Small intestine (tissue), 7 donors: ENCODE measurements at regions not wholly inside any gene's neighbourhood (a gene's known extent, or its start where the extent isn't known, plus 50 kb on each side); places are given as distances from the start of the nearest gene placed in this dataset.

Source experiments
- DNase-seq, 2 donors: peaks; one replicate each; pipeline versions ENCODE4 v3.0.0 to v3.0.0-alpha.2; 2013
- FAIRE-seq: peaks from 2 replicates; lab custom pipeline; 2012; peaks lifted over from hg19 to GRCh38; lab: Jason Lieb, UNC
- H3K27ac ChIP-seq, 3 donors: one replicate each; pipeline ENCODE4 v1.5.1; 2013; ENCODE audit warnings: low read length in 2 of 3, mild to moderate bottlenecking in 2 of 3, control low read depth in 1 of 3, inconsistent platforms in 1 of 3, low read depth in 1 of 3, moderate library complexity in 1 of 3
- H3K27me3 ChIP-seq, 3 donors: one replicate each; pipeline ENCODE4 v1.6.1; 2013; ENCODE audit warnings: low read length in 3 of 3, inconsistent platforms in 1 of 3; ENCODE audit not compliant: control insufficient read depth in 3 of 3, insufficient read depth in 3 of 3
- H3K36me3 ChIP-seq, 3 donors: one replicate each; pipeline ENCODE4 v1.6.1; 2013; ENCODE audit warnings: low read length in 3 of 3, inconsistent platforms in 1 of 3, low read depth in 1 of 3, mild to moderate bottlenecking in 1 of 3, moderate library complexity in 1 of 3; ENCODE audit not compliant: control insufficient read depth in 3 of 3, insufficient read depth in 2 of 3
- H3K4me1 ChIP-seq, 3 donors: one replicate each; pipeline ENCODE4 v1.6.1; 2013; ENCODE audit warnings: low read length in 2 of 3, inconsistent platforms in 1 of 3, low read depth in 1 of 3, mild to moderate bottlenecking in 1 of 3, moderate library complexity in 1 of 3; ENCODE audit not compliant: control insufficient read depth in 3 of 3, insufficient read depth in 2 of 3
- H3K4me3 ChIP-seq, 3 donors: one replicate each; pipeline ENCODE4 v1.5.1; 2013; ENCODE audit warnings: low read length in 3 of 3, control low read depth in 1 of 3, inconsistent platforms in 1 of 3, low read depth in 1 of 3, mild to moderate bottlenecking in 1 of 3, moderate library complexity in 1 of 3
- H3K9me3 ChIP-seq, 2 donors: one replicate each; pipeline ENCODE4 v1.6.1; 2013; ENCODE audit warnings: low read depth in 1 of 2, low read length in 1 of 2; ENCODE audit not compliant: control insufficient read depth in 2 of 2, insufficient read depth in 1 of 2
- WGBS, 3 donors: extraction: QIAGEN DNeasy Blood & Tissue Kit; methylation state at CpG; one replicate each; pipeline ENCODE4 v1.1.7; 2013; 5-methylcytosine and 5-hydroxymethylcytosine counted together
- donor health status: healthy with polysubstance abuse.
- donor health status: control.
- donor health status: control.
- donor health status: Bipolar disorder and iron deficiency.
- donor health status: healthy.

- Histone ChIP-seq H3K4me3 (no peak overlapping the region), H3K36me3 (no peaks in the 10 kb centered on the region), H3K4me1 (no peaks in the 10 kb centered on the region), H3K27ac (no peak overlapping the region), H3K9me3 (no peaks in the 10 kb centered on the region), H3K27me3 (peaks cover 0 to 2% (median 0%) of the 10 kb centered on the region in 3 donors)
- DNase-seq = no peak
- no peak for FAIRE-seq
Measured at GRCh38 chr3:168974617-168975403, 688.7 kb downstream of the MECOM start.

DNA sequence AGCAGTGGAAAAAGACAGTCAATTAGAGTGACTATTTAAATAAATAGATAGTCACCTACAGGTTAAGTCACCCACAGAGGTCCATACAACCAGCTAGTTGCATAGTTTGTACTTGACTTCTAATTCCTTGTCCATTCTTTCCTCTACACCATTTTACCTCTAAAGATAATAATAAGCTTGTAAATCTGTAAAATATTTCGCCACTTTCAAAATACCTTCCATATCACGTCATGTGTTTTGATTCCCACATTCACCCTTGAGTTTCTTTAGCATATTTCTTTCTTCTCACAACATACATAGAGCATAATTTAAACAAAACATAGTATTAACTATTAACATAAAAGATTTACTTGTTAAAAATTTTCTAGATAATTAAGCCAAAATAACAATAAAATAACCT, 689.6 kb downstream of the MECOM start:
- Histone ChIP-seq H3K27ac (no peak overlapping the region), H3K27me3 (peaks cover 0 to 2% (median 0%) of the 10 kb centered on the region in 3 donors), H3K9me3 (no peaks in the 10 kb centered on the region), H3K4me3 (no peak overlapping the region), H3K36me3 (no peaks in the 10 kb centered on the region), H3K4me1 (no peaks in the 10 kb centered on the region)
- WGBS, 3 donors = 80 to 90% (median 81%) methylated on average over 2 of the region's 2 CpGs
- DNase-seq = no peak
- FAIRE-seq = no peak

DNA sequence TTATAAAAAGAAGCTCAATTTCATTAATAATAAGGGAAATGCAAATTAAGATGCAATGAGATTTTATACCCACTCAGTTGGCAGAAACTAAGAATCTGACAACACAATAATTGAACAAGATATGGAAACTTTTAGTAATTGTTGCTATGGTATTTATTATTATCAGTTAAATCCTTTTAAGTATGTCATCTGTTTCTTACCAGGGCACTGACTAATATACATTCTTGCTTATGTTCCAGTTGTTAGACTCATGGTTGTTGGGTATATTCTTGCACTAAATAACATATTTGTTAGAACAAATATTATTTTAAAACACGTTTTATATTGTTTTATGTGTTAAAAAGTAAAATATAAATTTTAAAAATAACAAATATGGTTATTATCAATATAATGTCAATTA, 690.3 kb downstream of the MECOM start:
- DNase-seq (no peak), FAIRE-seq (peak; percentile 15)
- H3K4me3 ChIP-seq = no peak overlapping the region
- no peak overlapping the region for H3K27ac ChIP-seq
- H3K27me3 ChIP-seq = peaks cover 0 to 2% (median 0%) of the 10 kb centered on the region in 3 donors
- H3K9me3 ChIP-seq = no peaks in the 10 kb centered on the region
- H3K4me1 ChIP-seq = no peaks in the 10 kb centered on the region
- H3K36me3 ChIP-seq = no peaks in the 10 kb centered on the region
- 59 to 69% (median 66%) methylated on average over 1 of the region's 1 CpG for WGBS, 3 donors

- WGBS, 3 donors = 87 to 95% (median 87%) methylated on average over 3 of the region's 3 CpGs
- no peak overlapping the region for H3K27ac ChIP-seq
- H3K27me3 ChIP-seq = no peaks in the 10 kb centered on the region
- no peak overlapping the region for H3K4me3 ChIP-seq
- no peaks in the 10 kb centered on the region for H3K4me1 ChIP-seq
- DNase-seq (no peak), FAIRE-seq (no peak)
- peaks cover 0 to under 1% of the 10 kb centered on the region in 2 donors for H3K9me3 ChIP-seq
- H3K36me3 ChIP-seq = no peaks in the 10 kb centered on the region
Measured at GRCh38 chr3:168968609-168969008, 694.9 kb downstream of the MECOM start.

DNA sequence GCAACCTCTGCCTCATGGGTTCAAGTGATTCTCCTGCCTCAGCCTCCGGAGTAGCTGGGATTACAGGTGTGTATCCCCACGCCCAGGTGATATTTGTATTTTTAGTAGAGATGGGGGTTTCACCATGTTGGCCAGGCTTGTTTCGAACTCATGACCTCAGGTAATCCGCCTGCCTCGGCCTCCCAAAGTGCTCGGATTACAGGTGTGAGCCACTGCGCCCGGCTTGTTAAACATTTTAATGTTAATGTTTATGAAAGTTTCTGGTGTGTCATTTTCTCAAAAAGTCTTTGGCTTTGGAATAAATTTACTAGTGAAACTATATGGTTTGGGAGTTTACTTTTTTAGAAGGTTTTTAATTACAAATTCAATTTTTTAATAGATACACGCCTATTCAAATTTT, 698.8 kb downstream of the MECOM start:
- FAIRE-seq (no peak), DNase-seq (no peak)
- no peaks in the 10 kb centered on the region for H3K36me3 ChIP-seq
- no peaks in the 10 kb centered on the region for H3K27me3 ChIP-seq
- H3K27ac ChIP-seq = no peak overlapping the region
- H3K4me3 ChIP-seq = no peak overlapping the region
- 92 to 95% (median 93%) methylated on average over 9 of the region's 9 CpGs for WGBS, 3 donors
- H3K4me1 ChIP-seq = no peaks in the 10 kb centered on the region
- peaks cover 0 to 3% of the 10 kb centered on the region in 2 donors for H3K9me3 ChIP-seq

GRCh38 chr3:168961271-168961670, 702.2 kb downstream of the MECOM start:
- FAIRE-seq (no peak), DNase-seq (no peak)
- H3K27ac ChIP-seq = no peak overlapping the region
- H3K4me1 ChIP-seq = no peaks in the 10 kb centered on the region
- H3K36me3 ChIP-seq = no peaks in the 10 kb centered on the region
- no peak overlapping the region for H3K4me3 ChIP-seq
- 55 to 71% (median 69%) methylated on average over 2 of the region's 2 CpGs for WGBS, 3 donors
- H3K9me3 ChIP-seq = peaks cover 0 to 3% of the 10 kb centered on the region in 2 donors
- no peaks in the 10 kb centered on the region for H3K27me3 ChIP-seq

DNA sequence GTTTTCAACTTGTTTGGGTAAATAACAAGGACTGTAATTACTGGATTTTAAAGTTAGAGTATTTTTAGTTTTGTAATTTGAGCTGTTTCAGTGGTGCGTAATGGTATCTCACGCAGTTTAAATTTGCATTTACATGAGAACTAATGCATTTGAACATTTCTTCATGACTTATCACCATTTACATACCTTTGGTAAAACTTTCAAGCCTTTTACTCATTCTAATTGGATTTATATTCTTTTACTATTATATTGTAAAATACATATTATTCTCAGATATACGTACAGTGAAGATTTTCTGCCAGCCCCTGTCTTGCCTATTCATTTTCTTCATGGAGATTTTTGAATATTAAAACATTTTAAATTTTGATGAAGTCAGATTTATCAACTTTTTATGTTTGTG, 703.8 kb downstream of the MECOM start:
- no peak overlapping the region for H3K4me3 ChIP-seq
- no peak for FAIRE-seq
- no peaks in the 10 kb centered on the region for H3K4me1 ChIP-seq
- peaks cover 0 to 3% of the 10 kb centered on the region in 2 donors for H3K9me3 ChIP-seq
- H3K27me3 ChIP-seq = no peaks in the 10 kb centered on the region
- H3K36me3 ChIP-seq = no peaks in the 10 kb centered on the region
- no peak for DNase-seq
- H3K27ac ChIP-seq = no peak overlapping the region
- 90 to 95% (median 94%) methylated on average over 3 of the region's 3 CpGs for WGBS, 3 donors

- Histone ChIP-seq H3K36me3 (no peaks in the 10 kb centered on the region), H3K4me1 (no peaks in the 10 kb centered on the region), H3K27me3 (no peaks in the 10 kb centered on the region), H3K27ac (no peak overlapping the region), H3K4me3 (no peak overlapping the region), H3K9me3 (peaks cover 0 to 1% of the 10 kb centered on the region in 2 donors)
- FAIRE-seq (peak; percentile 33), DNase-seq (no peak)
- WGBS, 3 donors = 82 to 88% (median 85%) methylated on average over 3 of the region's 3 CpGs
Measured at GRCh38 chr3:168958466-168958865, 705.0 kb downstream of the MECOM start.

DNA sequence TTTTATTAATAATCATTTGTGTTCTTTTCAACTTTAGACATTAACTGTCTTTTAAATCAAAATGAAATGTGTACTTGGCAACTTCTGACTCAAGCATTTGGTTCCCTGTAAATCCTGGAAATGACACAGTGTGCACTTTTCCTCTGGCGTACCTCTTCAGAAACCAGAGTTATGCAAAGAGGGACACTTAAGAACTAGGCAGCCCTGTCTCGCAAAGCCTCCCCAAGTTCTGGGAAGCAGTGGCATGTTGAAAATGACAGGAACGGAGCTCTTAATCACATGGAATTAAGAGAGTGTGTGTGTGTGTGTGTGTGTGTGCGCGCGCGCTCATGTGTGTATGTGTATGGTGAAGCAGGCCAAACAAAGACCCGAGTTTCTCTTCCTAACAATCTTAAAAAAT, 707.4 kb downstream of the MECOM start:
- no peaks in the 10 kb centered on the region for H3K9me3 ChIP-seq
- no peak for DNase-seq
- H3K36me3 ChIP-seq = no peaks in the 10 kb centered on the region
- H3K27me3 ChIP-seq = no peaks in the 10 kb centered on the region
- H3K27ac ChIP-seq = no peak overlapping the region
- H3K4me3 ChIP-seq = no peak overlapping the region
- H3K4me1 ChIP-seq = no peaks in the 10 kb centered on the region
- no peak for FAIRE-seq
- 73 to 77% (median 75%) methylated on average over 8 of the region's 8 CpGs for WGBS, 3 donors
